CD14-positive monocyte (primary cell): ENCODE measurements at regions not wholly inside any gene's neighbourhood (a gene's known extent, or its start where the extent isn't known, plus 50 kb on each side); places are given as distances from the start of the nearest gene placed in this dataset.

Experiments used
- DNase-seq, 3 donors: peaks; one replicate each; pipeline ENCODE4 v3.0.0-alpha.2; 2011 to 2022
- H2AFZ ChIP-seq: 2 replicates; pipeline ENCODE4 v1.6.0; 2012; ENCODE audit warnings: mild to moderate bottlenecking, low read depth, low read length, inconsistent platforms; ENCODE audit not compliant: insufficient read depth, poor library complexity, severe bottlenecking
- H3K27ac ChIP-seq, 2 donors: 1 replicate in 1 of 2; 2 replicates in 1 of 2; pipeline ENCODE4 v1.5.1; 2012 to 2013; ENCODE audit warnings: low read length in 2 of 2, control low read depth in 1 of 2, inconsistent platforms in 1 of 2, low read depth in 1 of 2, mild to moderate bottlenecking in 1 of 2
- H3K27me3 ChIP-seq, 2 donors: one replicate each; pipeline versions ENCODE4 v1.6.0 to v1.6.1; 2011 to 2013; ENCODE audit warnings: low read length in 2 of 2; ENCODE audit not compliant: control insufficient read depth in 2 of 2, insufficient read depth in 2 of 2
- H3K36me3 ChIP-seq, 2 donors: replicated peaks in 1 of 2; 1 replicate in 1 of 2; 2 replicates in 1 of 2; pipeline versions ENCODE4 v1.5.1 to v1.6.1; 2012 to 2013; ENCODE audit warnings: low read length in 2 of 2, control low read depth in 1 of 2, inconsistent platforms in 1 of 2, mild to moderate bottlenecking in 1 of 2; ENCODE audit not compliant: insufficient read depth in 2 of 2, control insufficient read depth in 1 of 2
- H3K4me1 ChIP-seq, 2 donors: 1 replicate in 1 of 2; 2 replicates in 1 of 2; pipeline versions ENCODE4 v1.5.1 to v1.6.1; 2012 to 2013; ENCODE audit warnings: low read length in 2 of 2, control low read depth in 1 of 2, inconsistent platforms in 1 of 2, mild to moderate bottlenecking in 1 of 2, moderate library complexity in 1 of 2; ENCODE audit not compliant: insufficient read depth in 2 of 2, control insufficient read depth in 1 of 2
- H3K4me2 ChIP-seq: replicated peaks from 2 replicates; pipeline ENCODE3; 2012; ENCODE audit warnings: low read length, moderate library complexity, mild to moderate bottlenecking; ENCODE audit not compliant: poor library complexity, severe bottlenecking; ENCODE audit errors: extremely low read depth
- H3K4me3 ChIP-seq, 3 experiments: fragments of 200-600 bp in 1 of 3; sonication (generic) in 1 of 3; replicated peaks in 1 of 3; 1 replicate in 2 of 3; 2 replicates in 1 of 3; pipeline ENCODE4 v1.5.1; 2011 to 2013; ENCODE audit warnings: low read length in 3 of 3, mild to moderate bottlenecking in 3 of 3, control low read depth in 2 of 3, low read depth in 2 of 3, inconsistent platforms in 1 of 3, moderate library complexity in 1 of 3
- H3K79me2 ChIP-seq: 2 replicates; pipeline ENCODE4 v1.6.0; 2012; ENCODE audit warnings: mild to moderate bottlenecking, control low read depth, inconsistent platforms, low read length, moderate library complexity; ENCODE audit not compliant: insufficient read depth
- H3K9ac ChIP-seq: 2 replicates; pipeline ENCODE4 v1.6.0; 2017; ENCODE audit warnings: low read length, mild to moderate bottlenecking; ENCODE audit not compliant: insufficient read depth, poor library complexity, severe bottlenecking
- H3K9me3 ChIP-seq, 2 donors: replicated peaks in 1 of 2; 1 replicate in 1 of 2; 2 replicates in 1 of 2; pipeline versions ENCODE4 v1.5.1 to v1.6.1; 2012 to 2013; ENCODE audit warnings: low read length in 2 of 2, control low read depth in 1 of 2; ENCODE audit not compliant: control insufficient read depth in 1 of 2, insufficient read depth in 1 of 2
- H4K20me1 ChIP-seq: 2 replicates; pipeline ENCODE4 v1.6.0; 2012; ENCODE audit warnings: mild to moderate bottlenecking, low read length, control low read depth, moderate library complexity; ENCODE audit not compliant: insufficient read depth
- H3K27ac Mint-ChIP-seq, 7 donors: one replicate each; pipeline ENCODE4 v1.8.0; 2020; ENCODE audit warnings: mild to moderate bottlenecking in 7 of 7, mixed read lengths in 7 of 7, moderate library complexity in 6 of 7, inconsistent platforms in 2 of 7
- H3K27me3 Mint-ChIP-seq, 3 donors: one replicate each; pipeline ENCODE4 v1.8.0; 2021 to 2022; ENCODE audit warnings: low read depth in 3 of 3, mild to moderate bottlenecking in 3 of 3, mixed read lengths in 3 of 3, moderate library complexity in 3 of 3, inconsistent platforms in 1 of 3
- H3K36me3 Mint-ChIP-seq, 2 donors: one replicate each; pipeline ENCODE4 v1.8.0; 2020; ENCODE audit warnings: mixed read lengths in 2 of 2, inconsistent platforms in 1 of 2, mild to moderate bottlenecking in 1 of 2
- H3K4me1 Mint-ChIP-seq: one replicate; pipeline ENCODE4 v1.8.0; 2020; ENCODE audit warnings: mild to moderate bottlenecking, mixed read lengths
- H3K4me3 Mint-ChIP-seq, 2 donors: one replicate each; pipeline ENCODE4 v1.8.0; 2020; ENCODE audit warnings: mild to moderate bottlenecking in 2 of 2, mixed read lengths in 2 of 2, moderate library complexity in 1 of 2
- H3K9me3 Mint-ChIP-seq, 7 donors: one replicate each; pipeline ENCODE4 v1.8.0; 2020 to 2022; ENCODE audit warnings: mixed read lengths in 7 of 7, mild to moderate bottlenecking in 6 of 7, moderate library complexity in 6 of 7, inconsistent platforms in 2 of 7
- WGBS: methylation state at CpG from one replicate; pipeline ENCODE4 v1.1.5; 2013; ENCODE audit warnings: missing lambda C conversion rate; ENCODE audit not compliant: insufficient coverage; 5-methylcytosine and 5-hydroxymethylcytosine counted together
- intact Hi-C, 2 donors: fragments of 100-400 bp; cut with micrococcal nuclease; formaldehyde crosslinking; loops; one replicate each; pipeline versions ENCODE4 v1.15.0 to v1.15.1; 2023
- TF ChIP-seq, protein P1 (sequence below): fragments of 200-600 bp; IDR thresholded peaks from one replicate; pipeline ENCODE4 v1.8.0; 2022; ENCODE audit warnings: antibody characterized with exemption, mild to moderate bottlenecking

DNA sequence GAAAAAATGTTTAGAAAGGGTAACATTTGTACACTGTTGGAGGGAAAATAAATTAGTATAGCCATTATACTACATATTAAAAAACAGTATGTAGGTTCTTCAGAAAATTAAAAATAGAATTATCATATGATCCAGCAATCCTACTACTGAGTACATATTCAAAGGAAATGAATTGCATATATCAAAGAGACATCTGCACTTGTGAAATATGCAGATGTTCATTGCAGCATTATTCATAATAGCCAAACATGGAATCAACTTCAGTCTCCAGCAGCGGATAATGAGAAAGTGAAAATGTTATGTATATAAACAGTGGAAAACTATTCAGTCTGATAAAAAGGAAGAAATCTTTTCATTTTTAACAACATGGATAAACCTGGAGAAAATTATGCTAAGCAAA, 695.5 kb downstream of the SLCO4C1 start:
- no peak overlapping the region for H3K27ac ChIP-seq
- H3K4me3 Mint-ChIP-seq = no peak overlapping the region
- H3K79me2 ChIP-seq = no peaks in the 10 kb centered on the region
- WGBS = no CpG with 5 or more reads among the region's 1 CpG
- H3K9me3 ChIP-seq = no peaks in the 10 kb centered on the region
- no peak overlapping the region for H3K4me2 ChIP-seq
- no peaks in the 10 kb centered on the region for H4K20me1 ChIP-seq
- H3K27me3 Mint-ChIP-seq = peaks cover 0 to 1% (median 0%) of the 10 kb centered on the region in 3 donors
- H3K9ac ChIP-seq = no peak overlapping the region
- no peaks in the 10 kb centered on the region for H3K4me1 ChIP-seq
- intact Hi-C loops = no loop called here
- H3K27me3 ChIP-seq = no peaks in the 10 kb centered on the region
- H3K4me3 ChIP-seq = no peak overlapping the region
- no peaks in the 10 kb centered on the region for H3K36me3 Mint-ChIP-seq
- peaks cover 0 to 4% (median 2%) of the 10 kb centered on the region in 7 donors for H3K9me3 Mint-ChIP-seq
- no peak for DNase-seq
- no peak overlapping the region for H3K27ac Mint-ChIP-seq
- no peaks in the 10 kb centered on the region for H3K36me3 ChIP-seq
- TF ChIP-seq, protein P1, sequence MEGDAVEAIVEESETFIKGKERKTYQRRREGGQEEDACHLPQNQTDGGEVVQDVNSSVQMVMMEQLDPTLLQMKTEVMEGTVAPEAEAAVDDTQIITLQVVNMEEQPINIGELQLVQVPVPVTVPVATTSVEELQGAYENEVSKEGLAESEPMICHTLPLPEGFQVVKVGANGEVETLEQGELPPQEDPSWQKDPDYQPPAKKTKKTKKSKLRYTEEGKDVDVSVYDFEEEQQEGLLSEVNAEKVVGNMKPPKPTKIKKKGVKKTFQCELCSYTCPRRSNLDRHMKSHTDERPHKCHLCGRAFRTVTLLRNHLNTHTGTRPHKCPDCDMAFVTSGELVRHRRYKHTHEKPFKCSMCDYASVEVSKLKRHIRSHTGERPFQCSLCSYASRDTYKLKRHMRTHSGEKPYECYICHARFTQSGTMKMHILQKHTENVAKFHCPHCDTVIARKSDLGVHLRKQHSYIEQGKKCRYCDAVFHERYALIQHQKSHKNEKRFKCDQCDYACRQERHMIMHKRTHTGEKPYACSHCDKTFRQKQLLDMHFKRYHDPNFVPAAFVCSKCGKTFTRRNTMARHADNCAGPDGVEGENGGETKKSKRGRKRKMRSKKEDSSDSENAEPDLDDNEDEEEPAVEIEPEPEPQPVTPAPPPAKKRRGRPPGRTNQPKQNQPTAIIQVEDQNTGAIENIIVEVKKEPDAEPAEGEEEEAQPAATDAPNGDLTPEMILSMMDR = no peak
- H2AFZ ChIP-seq = no peak overlapping the region
- H3K4me1 Mint-ChIP-seq = no peaks in the 10 kb centered on the region

DNA sequence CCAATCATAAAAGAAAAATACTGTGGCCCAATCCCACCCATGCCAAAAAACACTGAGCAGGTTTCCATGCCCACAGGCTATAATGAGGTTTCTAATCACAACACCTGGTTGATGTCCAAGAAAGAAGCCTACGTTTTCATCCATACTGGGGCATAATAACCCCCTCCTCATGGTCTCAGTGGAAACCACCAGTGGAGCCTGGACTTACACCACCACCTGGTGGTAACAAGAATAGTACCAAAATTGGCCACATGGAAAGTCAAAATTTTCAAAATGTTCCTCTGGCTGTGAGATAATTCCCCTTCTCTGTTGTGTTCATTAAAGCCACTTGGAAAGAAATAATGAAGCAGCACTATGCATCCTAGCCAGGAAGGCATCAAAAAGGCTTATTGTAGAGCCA, 687.3 kb upstream of the ST8SIA4 start:
- Histone ChIP-seq H3K4me2 (no peak overlapping the region), H3K79me2 (no peaks in the 10 kb centered on the region), H3K4me1 (no peaks in the 10 kb centered on the region), H2AFZ (no peak overlapping the region), H3K9ac (no peak overlapping the region), H3K36me3 (no peaks in the 10 kb centered on the region), H4K20me1 (no peaks in the 10 kb centered on the region), H3K27ac (no peak overlapping the region), H3K9me3 (peaks cover 0 to 11% of the 10 kb centered on the region in 2 donors), H3K27me3 (no peaks in the 10 kb centered on the region), H3K4me3 (no peak overlapping the region)
- WGBS = no CpG with 5 or more reads among the region's 1 CpG
- Mint-ChIP-seq H3K36me3 (no peaks in the 10 kb centered on the region), H3K4me1 (no peaks in the 10 kb centered on the region), H3K27me3 (no peaks in the 10 kb centered on the region), H3K27ac (no peak overlapping the region), H3K4me3 (no peak overlapping the region), H3K9me3 (peaks cover 0 to 4% (median 2%) of the 10 kb centered on the region in 7 donors)
- no peak for DNase-seq
- intact Hi-C loops = no loop called here
- TF ChIP-seq, protein P1 = peak; percentile 23
